GM19324 (cell line): ENCODE measurements at regions not wholly inside any gene's neighbourhood (a gene's known extent, or its start where the extent isn't known, plus 50 kb on each side); places are given as distances from the start of the nearest gene placed in this dataset.

Experiments used
- ATAC-seq: cut with Tn5 transposase; IDR thresholded peaks from one replicate; pipeline ENCODE4 v1.9.1; 2021; ENCODE audit warnings: mild to moderate bottlenecking, moderate library complexity; ENCODE audit not compliant: unreplicated experiment, low FRiP score

DNA sequence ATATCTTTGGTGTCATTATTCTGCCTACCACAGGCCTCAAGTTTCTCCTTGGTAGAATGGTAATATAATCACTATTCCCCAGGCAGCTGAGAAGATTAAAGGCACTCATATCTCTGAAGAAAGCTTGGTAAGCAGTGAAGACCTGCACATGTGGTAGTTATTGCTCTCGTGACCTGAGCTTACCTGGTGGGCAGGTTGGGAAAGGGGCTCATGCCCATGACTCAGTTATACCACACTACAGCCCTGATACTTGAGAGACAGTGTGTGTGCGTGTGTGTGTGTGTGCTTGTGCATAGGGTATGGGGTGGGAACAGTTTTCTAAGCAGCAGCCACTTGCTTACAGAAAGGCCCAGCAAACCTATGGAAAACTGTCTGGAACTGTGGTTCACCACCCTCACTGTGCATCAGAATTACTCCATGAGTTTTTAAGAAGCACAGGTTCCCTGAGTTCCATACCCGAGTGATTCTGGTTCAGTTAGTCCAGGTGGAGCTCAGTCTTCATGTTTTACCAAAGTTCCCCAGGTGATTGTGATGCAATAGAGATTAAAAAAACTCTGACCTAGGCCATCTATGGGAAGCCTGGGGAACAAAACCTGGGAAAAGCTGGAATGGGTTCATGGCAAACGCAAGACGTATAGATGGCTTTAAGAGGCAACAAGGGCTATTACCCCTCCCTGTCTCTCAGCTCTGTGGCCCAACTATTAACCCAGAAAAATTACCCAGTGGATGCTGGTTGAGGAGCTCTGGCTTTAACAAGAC is 79.0 kb upstream of the ZBED5 start:
- no peak for ATAC-seq

DNA sequence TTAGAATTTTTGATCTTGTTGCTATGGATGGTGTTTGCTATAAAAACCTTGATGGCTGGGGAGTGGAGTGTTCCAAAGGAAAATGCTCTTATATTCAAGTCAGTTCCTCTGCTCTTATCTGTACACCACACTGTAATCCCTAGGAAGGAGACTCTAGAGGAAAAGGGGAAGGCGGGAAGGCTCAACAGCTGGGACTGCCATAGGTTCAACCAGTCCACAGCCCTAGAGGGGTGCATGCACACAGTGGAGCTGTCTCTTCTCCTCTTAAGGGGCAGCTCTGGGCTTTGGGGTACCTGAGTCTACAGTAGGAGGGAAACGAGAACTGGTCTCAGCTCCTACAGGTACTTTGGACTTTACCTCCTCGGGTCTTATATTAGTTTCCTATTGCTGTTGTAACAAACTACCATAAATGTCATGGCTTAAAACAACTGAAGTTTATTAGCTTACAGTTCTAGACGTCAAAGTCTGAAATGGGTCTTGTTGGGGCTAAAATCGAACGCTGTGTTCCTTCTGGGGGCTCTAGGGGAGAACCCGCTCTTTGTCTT is 77.2 kb upstream of the ZBED5 start:
- ATAC-seq, result no peak

GRCh38 chr11:10934293-10934860 is 76.5 kb upstream of the ZBED5 start:
- no peak for ATAC-seq

DNA sequence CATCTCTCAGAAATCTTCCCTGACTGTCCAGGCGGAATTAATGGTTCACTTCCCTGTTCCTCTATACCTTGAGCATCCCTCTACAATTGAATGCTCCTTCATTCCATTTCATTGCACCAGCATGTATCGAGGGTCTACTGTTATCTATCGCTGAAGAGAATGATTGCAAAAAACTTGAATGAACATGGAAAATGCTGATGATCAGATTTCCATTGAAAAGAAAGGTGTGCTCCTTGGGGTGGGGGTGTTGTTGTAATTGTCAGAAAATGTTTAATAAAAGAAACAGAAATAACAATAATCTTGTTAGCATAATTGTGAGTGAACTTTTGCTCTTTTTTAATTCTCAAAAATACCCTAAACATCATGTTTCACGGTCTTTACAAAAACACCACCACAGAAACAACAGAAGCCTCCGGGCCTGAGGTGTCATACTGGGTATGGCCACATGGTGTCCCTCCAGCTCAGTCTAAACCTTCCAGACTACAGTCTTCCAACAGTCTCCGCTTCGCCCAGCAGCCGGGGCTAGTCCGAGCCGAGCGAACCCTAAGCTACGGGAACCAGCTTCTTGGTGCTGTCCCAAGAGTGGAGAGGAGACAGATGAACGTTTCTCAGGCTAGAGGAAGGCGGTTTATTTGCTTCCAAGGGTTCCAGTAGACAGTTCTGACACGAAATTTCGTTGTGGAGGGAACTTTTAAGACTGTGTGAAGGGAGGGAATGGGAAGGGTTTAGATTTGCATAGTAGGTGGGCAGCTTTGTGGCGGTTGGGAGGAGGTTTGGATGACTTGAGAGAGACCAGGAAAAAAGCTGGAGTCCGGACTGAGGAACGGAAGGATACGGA is 75.8 kb upstream of the ZBED5 start:
- ATAC-seq, result peak; percentile 72

DNA sequence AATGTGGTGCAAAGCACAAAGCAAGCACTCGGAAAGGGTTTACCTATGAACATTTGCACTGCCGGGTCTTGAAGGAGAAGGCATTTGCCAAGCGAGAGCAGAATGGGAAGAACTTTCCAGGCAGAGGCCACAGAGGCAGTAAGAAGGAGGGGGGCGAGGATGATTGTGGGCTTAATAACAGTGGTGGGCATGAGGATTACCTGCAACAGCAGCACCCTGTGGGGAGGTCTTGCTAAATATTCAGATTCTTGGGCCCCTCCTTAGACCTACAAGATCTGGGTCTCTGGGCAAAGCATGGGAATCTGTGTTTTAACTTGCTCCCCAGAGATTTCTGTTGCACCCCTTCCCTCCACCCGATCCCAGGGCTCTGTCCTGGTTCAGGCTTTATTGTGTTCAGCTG is 75.1 kb upstream of the ZBED5 start:
- no peak for ATAC-seq

GRCh38 chr11:10931761-10932670 is 74.2 kb upstream of the ZBED5 start:
- no peak for ATAC-seq

- no peak for ATAC-seq
Observed at GRCh38 chr11:10930972-10931760, 73.3 kb upstream of the ZBED5 start.

- ATAC-seq, result no peak
Observed at GRCh38 chr11:10930224-10930971, 72.5 kb upstream of the ZBED5 start.

- no peak for ATAC-seq
Observed at GRCh38 chr11:10927538-10927937, 69.7 kb upstream of the ZBED5 start.

GRCh38 chr11:10926801-10927211 is 69.0 kb upstream of the ZBED5 start:
- ATAC-seq, result no peak

DNA sequence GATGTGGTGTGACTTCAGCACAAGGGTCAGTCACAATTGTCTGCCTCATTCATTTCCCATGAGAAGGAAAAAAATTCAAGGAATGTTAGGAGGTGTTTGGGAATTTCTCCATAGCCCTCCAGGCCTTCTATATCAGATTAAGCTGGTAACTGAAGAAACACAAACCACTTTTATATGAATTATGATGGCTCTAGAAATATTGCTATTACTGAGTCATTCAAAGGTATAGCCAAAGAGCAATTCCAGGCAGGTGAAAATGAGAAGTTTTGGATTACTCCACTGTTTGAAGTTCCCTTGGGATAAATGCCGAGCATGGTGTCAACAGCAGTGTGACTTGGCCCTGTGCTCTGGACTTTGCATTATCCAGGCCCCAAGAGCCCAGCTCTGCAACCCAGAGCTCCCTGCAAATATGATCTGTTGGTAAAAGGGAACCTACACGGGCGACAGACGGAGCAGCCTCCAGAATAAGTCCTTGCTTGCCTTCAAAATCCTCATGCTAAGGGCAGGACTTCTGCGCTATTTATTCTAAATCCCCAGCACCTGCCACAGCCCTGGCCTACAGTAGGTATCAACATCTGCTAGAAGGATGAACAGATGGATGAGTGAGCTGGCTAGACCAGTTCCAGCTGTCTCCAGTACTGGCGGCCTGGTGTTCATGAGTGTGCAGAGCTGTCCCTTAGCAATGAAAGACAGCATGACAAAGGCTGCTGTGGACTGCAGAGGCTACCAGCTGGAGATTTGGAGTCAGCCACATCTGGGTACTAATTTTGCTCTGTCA is 67.5 kb upstream of the ZBED5 start:
- no peak for ATAC-seq

DNA sequence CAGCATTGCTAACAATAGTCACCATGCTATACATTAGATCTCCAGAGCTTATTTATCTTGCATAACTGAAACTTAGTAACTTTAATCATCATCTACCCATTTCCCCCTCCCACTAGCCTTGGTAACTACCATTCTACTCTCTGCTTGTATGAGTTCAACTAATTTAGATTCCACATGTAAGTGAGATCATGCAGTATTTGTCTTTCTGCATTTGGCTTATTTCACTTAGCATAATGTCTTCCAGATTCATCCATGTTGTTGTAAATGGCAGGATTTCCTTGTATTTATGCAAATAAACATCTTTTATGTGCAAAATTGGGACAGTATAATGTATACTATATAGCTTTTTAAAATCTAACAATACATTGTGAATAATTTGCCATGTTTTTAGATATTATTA is 66.0 kb upstream of the ZBED5 start:
- no peak for ATAC-seq

- ATAC-seq, result no peak
Observed at GRCh38 chr11:10922892-10923291, 65.0 kb upstream of the ZBED5 start.

DNA sequence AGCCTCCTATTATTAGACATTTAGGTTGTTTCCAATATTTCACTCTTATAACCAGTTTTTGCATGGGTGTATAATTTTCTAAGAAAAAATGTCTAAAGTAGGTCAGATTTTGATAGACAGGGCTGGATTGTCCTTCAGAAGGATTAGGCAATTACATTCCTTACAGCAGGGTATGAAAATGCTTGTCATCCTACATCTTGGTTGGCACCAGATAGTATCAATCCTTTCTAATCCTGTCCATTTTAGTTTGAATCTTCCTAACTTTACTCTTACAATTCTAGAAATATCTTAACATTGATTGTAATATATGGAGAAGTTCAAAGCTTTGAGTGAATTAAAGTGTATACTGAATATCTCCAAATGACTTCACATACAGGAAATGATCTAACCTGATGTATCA is 63.0 kb upstream of the ZBED5 start:
- no peak for ATAC-seq

- no peak for ATAC-seq
Observed at GRCh38 chr11:10920205-10920604, 62.4 kb upstream of the ZBED5 start.

DNA sequence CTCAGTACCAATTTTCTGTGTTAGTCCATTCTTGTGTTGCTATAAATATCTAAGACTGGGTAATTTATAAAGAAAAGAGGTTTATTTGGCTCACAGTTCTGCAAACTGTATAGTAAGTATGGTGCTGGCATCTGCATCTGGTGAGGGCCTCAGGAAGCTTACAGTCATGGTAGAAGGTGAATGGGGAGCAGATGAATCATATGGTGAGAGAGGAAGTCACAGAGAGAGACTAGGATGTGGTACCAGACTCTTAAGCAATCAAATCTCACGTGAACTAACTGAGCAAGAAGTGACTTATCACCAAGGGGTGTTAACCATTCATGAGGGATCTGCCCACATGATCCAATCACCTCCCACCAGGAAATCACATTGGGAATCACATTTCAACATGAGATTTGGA is 60.8 kb upstream of the ZBED5 start:
- no peak for ATAC-seq

GRCh38 chr11:10918275-10918674 is 60.4 kb upstream of the ZBED5 start:
- ATAC-seq, result no peak

- ATAC-seq, result no peak
Observed at GRCh38 chr11:10917802-10918201, 59.9 kb upstream of the ZBED5 start.
